ENCODE measurements at regions not wholly inside any gene's neighbourhood (a gene's known extent, or its start where the extent isn't known, plus 50 kb on each side); places are given as distances from the start of the nearest gene placed in this dataset.

- no peak for TF ChIP-seq CTCF (IDR thresholded peaks at IDR 0.05; ENCODE audit: low read length)
- no peak for TF ChIP-seq EZH2 (IDR thresholded peaks at IDR 0.05; ENCODE audit: borderline replicate concordance, low read length)
- peaks cover 16% of the 10 kb centered on the region for H3K4me1 ChIP-seq (ENCODE audit: insufficient read depth, low read length, severe bottlenecking)
- no peak overlapping the region for H3K4me2 ChIP-seq (ENCODE audit: low read length)
- no peaks in the 10 kb centered on the region for H3K27me3 ChIP-seq (ENCODE audit: insufficient read depth, low read length)
- no peaks in the 10 kb centered on the region for H3F3A ChIP-seq (ENCODE audit: insufficient read depth, low read length)
- H3K9me3 ChIP-seq (ENCODE audit: low read length) = no peaks in the 10 kb centered on the region
- H3K36me3 ChIP-seq (ENCODE audit: insufficient read depth, low read length) = no peaks in the 10 kb centered on the region
- no peaks in the 10 kb centered on the region for H3K9me2 ChIP-seq (ENCODE audit: low read depth, low read length)
- H4K20me1 ChIP-seq (ENCODE audit: insufficient read depth, low read length) = no peaks in the 10 kb centered on the region
- no peak overlapping the region for H3K27ac ChIP-seq (ENCODE audit: low read depth, low read length, poor library complexity, severe bottlenecking)
- no peak overlapping the region for H3K9ac ChIP-seq (ENCODE audit: low read length)
- H3K79me2 ChIP-seq (ENCODE audit: insufficient read depth, low read length) = no peaks in the 10 kb centered on the region
- H2AFZ ChIP-seq (ENCODE audit: low read length) = no peak overlapping the region
- H3K4me3 ChIP-seq (ENCODE audit: low read depth, low read length, poor library complexity, severe bottlenecking) = no peak overlapping the region
Measured at GRCh38 chr7:20026762-20027161, 190.4 kb downstream of the MACC1 start.

GRCh38 chr7:20021831-20022230 lies 195.4 kb downstream of the MACC1 start:
- H3K9me2 ChIP-seq (ENCODE audit: low read depth, low read length) = no peaks in the 10 kb centered on the region
- no peak overlapping the region for H3K9ac ChIP-seq (ENCODE audit: low read length)
- H3K27ac ChIP-seq (ENCODE audit: low read depth, low read length, poor library complexity, severe bottlenecking) = no peak overlapping the region
- H3K9me3 ChIP-seq (ENCODE audit: low read length) = peaks cover 10% of the 10 kb centered on the region; the same call in 1 of the 2 replicates
- H2AFZ ChIP-seq (ENCODE audit: low read length) = no peak overlapping the region
- TF ChIP-seq CTCF (IDR thresholded peaks at IDR 0.05; ENCODE audit: low read length) (no peak), EZH2 (IDR thresholded peaks at IDR 0.05; ENCODE audit: borderline replicate concordance, low read length) (no peak)
- peaks cover 14% of the 10 kb centered on the region for H3K4me1 ChIP-seq (ENCODE audit: insufficient read depth, low read length, severe bottlenecking)
- no peaks in the 10 kb centered on the region for H3K79me2 ChIP-seq (ENCODE audit: insufficient read depth, low read length)
- H3K4me3 ChIP-seq (ENCODE audit: low read depth, low read length, poor library complexity, severe bottlenecking) = no peak overlapping the region
- H3K4me2 ChIP-seq (ENCODE audit: low read length) = no peak overlapping the region
- no peaks in the 10 kb centered on the region for H4K20me1 ChIP-seq (ENCODE audit: insufficient read depth, low read length)
- H3K27me3 ChIP-seq (ENCODE audit: insufficient read depth, low read length) = no peaks in the 10 kb centered on the region
- no peaks in the 10 kb centered on the region for H3K36me3 ChIP-seq (ENCODE audit: insufficient read depth, low read length)
- no peaks in the 10 kb centered on the region for H3F3A ChIP-seq (ENCODE audit: insufficient read depth, low read length)

GRCh38 chr7:20021066-20021465 lies 196.1 kb downstream of the MACC1 start:
- Histone ChIP-seq H3K4me1 (ENCODE audit: insufficient read depth, low read length, severe bottlenecking) (peaks cover 14% of the 10 kb centered on the region), H4K20me1 (ENCODE audit: insufficient read depth, low read length) (no peaks in the 10 kb centered on the region), H3K36me3 (ENCODE audit: insufficient read depth, low read length) (no peaks in the 10 kb centered on the region), H3K9me3 (ENCODE audit: low read length) (peaks cover 10% of the 10 kb centered on the region; the same call in 1 of the 2 replicates), H3K27me3 (ENCODE audit: insufficient read depth, low read length) (no peaks in the 10 kb centered on the region), H3K4me3 (ENCODE audit: low read depth, low read length, poor library complexity, severe bottlenecking) (no peak overlapping the region), H3K9ac (ENCODE audit: low read length) (no peak overlapping the region), H3K9me2 (ENCODE audit: low read depth, low read length) (no peaks in the 10 kb centered on the region), H2AFZ (ENCODE audit: low read length) (no peak overlapping the region), H3K27ac (ENCODE audit: low read depth, low read length, poor library complexity, severe bottlenecking) (no peak overlapping the region), H3K79me2 (ENCODE audit: insufficient read depth, low read length) (no peaks in the 10 kb centered on the region), H3F3A (ENCODE audit: insufficient read depth, low read length) (no peaks in the 10 kb centered on the region), H3K4me2 (ENCODE audit: low read length) (no peak overlapping the region)
- TF ChIP-seq EZH2 (IDR thresholded peaks at IDR 0.05; ENCODE audit: borderline replicate concordance, low read length) = no peak
- TF ChIP-seq CTCF (IDR thresholded peaks at IDR 0.05; ENCODE audit: low read length) = no peak
